ENCODE measurements at regions not wholly inside any gene's neighbourhood (a gene's known extent, or its start where the extent isn't known, plus 50 kb on each side); places are given as distances from the start of the nearest gene placed in this dataset.

DNA sequence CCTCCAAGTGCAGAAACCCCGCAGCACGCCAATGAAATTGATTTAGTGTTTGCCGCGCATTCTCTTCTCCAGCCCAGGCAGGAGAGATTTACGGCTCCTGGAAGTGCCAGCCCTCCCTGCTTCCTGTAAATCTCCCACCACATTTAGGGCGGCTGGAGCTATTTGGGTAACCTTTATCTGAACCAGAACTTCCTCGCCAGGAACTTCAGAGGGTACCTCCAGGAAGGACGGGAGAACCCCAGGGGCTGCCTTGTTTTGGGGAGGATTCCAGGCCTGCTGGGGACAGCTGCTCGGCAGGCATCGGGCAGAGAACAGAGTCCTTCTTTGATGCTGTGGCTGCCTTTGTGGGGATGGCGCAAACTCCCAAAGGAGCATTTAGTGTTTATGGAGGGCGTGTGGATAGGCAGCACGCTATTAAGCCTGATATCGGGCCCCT is 122.0 kb upstream of the MYCN start:
- ATAC-seq: no peak
- TF ChIP-seq, protein P1, sequence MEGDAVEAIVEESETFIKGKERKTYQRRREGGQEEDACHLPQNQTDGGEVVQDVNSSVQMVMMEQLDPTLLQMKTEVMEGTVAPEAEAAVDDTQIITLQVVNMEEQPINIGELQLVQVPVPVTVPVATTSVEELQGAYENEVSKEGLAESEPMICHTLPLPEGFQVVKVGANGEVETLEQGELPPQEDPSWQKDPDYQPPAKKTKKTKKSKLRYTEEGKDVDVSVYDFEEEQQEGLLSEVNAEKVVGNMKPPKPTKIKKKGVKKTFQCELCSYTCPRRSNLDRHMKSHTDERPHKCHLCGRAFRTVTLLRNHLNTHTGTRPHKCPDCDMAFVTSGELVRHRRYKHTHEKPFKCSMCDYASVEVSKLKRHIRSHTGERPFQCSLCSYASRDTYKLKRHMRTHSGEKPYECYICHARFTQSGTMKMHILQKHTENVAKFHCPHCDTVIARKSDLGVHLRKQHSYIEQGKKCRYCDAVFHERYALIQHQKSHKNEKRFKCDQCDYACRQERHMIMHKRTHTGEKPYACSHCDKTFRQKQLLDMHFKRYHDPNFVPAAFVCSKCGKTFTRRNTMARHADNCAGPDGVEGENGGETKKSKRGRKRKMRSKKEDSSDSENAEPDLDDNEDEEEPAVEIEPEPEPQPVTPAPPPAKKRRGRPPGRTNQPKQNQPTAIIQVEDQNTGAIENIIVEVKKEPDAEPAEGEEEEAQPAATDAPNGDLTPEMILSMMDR (IDR thresholded peaks at IDR 0.05): no peak
- ChIA-PET CTCF (no interaction called here), POLR2A (no interaction called here)
- Mint-ChIP-seq H3K27ac (no peak overlapping the region), H3K4me3 (no peak overlapping the region), H3K36me3 (ENCODE audit: low read depth) (no peaks in the 10 kb centered on the region), H3K27me3 (peaks cover 37% of the 10 kb centered on the region), H3K9me3 (no peaks in the 10 kb centered on the region), H3K4me1 (ENCODE audit: low read depth) (no peaks in the 10 kb centered on the region)
- DNase-seq: no peak
- intact Hi-C loops (cut with micrococcal nuclease): no loop called here

DNA sequence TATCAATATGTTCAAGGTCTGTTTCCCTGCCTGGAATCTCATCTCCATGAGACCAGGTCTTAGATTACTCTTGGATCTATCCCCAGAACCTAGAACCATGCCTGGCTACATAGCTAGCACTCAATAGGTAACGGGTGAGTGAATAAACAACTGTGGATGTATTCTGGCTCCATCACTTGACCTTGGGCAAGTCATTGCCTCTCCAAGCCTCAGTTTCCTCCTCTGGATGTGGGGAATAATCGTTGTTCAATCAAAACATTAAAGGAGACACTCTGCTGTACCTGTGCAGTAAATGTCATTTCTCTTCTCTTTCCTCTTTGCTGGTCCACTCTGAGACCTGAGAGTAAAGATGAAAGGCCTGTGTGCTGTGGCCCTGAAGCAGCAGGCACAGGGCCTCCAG is 121.5 kb upstream of the MYCN start:
- TF ChIP-seq, protein P1 (IDR thresholded peaks at IDR 0.05): no peak
- DNase-seq (no peak), ATAC-seq (no peak)
- Mint-ChIP-seq H3K27ac (no peak overlapping the region), H3K4me3 (no peak overlapping the region), H3K36me3 (ENCODE audit: low read depth) (no peaks in the 10 kb centered on the region), H3K4me1 (ENCODE audit: low read depth) (no peaks in the 10 kb centered on the region), H3K9me3 (no peaks in the 10 kb centered on the region), H3K27me3 (peaks cover 37% of the 10 kb centered on the region)
- intact Hi-C loops (cut with micrococcal nuclease): no loop called here
- ChIA-PET POLR2A (no interaction called here), CTCF (no interaction called here)

DNA sequence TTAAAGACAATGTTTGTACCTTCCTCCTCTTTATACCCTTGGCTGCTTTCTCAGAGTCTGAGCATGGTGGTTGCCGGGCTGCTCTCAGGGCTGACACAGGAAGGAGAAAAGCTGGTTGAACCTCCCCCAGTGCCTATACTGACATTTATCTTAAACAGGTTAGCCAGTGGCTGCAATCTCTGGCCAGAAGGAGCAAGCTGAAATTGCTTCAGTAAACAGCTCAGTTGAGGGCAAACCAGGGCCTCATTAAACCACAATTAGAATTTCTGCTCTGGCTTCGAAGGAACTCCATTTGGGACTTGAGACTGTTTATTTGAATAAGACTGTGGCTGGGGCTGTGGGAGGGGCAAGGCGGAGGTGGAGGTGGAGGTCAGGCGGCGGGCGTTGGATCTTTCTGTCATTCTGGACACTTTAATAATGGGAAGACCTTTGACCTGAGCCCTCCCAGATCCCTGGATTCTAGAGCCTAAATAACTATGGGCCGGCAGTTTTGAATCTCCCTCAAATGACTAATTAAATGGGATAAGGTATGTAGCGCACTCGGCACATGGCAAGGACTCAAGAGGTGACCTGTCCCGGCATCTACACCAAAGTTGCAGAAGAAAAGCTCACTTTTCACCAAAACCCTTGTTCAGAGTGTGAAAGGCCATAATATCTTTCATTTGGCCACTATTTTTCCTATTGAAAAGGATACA is 120.6 kb upstream of the MYCN start:
- Mint-ChIP-seq H3K27me3 (peaks cover 37% of the 10 kb centered on the region), H3K36me3 (ENCODE audit: low read depth) (no peaks in the 10 kb centered on the region), H3K4me1 (ENCODE audit: low read depth) (no peaks in the 10 kb centered on the region), H3K9me3 (no peaks in the 10 kb centered on the region), H3K4me3 (no peak overlapping the region), H3K27ac (no peak overlapping the region)
- intact Hi-C loops (cut with micrococcal nuclease): no loop called here
- DNase-seq: no peak
- ATAC-seq: no peak
- POLR2A ChIA-PET: no interaction called here
- TF ChIP-seq, protein P1 (IDR thresholded peaks at IDR 0.05): no peak
- CTCF ChIA-PET: no interaction called here

DNA sequence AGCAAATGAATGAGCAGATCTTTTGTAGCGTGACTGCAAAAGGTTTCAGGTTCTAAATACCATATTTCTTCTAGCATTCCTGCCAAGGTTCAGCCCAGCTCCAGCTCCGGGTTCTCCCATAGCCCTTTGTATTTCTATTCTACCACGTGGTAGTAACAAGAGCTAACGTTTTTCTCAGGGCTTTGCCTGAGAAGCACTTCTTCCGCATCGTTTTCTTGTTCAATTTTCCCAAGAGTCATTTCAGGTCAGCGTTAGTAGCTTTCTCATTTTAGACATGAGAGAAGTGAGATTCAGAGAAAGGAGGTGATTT is 120.1 kb upstream of the MYCN start:
- H3K4me1 Mint-ChIP-seq (ENCODE audit: low read depth): no peaks in the 10 kb centered on the region

DNA sequence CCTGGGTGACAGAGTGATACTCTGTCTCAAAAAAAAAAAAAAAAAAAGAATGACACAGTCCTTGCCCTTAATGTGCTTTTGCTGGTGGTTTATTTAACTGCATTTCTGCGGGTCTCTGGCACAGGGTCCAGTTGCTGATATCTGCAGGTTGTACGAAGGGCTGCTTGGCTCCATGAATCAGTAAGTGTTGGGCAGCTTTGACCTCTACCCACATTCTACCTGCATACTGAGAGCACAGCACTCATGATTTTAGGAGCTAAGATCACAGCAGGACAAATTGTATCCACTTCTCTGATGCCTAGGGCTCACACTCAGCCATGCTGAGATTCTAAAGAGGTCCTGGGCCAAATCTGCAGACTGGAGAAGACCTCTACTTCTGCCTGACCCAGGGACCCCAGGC is 119.4 kb upstream of the MYCN start:
- no peaks in the 10 kb centered on the region for H3K9me3 Mint-ChIP-seq
- ChIA-PET CTCF (no interaction called here), POLR2A (no interaction called here)
- TF ChIP-seq, protein P1 (IDR thresholded peaks at IDR 0.05): no peak
- no peak overlapping the region for H3K27ac Mint-ChIP-seq
- DNase-seq (no peak), ATAC-seq (no peak)
- H3K4me1 Mint-ChIP-seq (ENCODE audit: low read depth): no peaks in the 10 kb centered on the region
- no peaks in the 10 kb centered on the region for H3K36me3 Mint-ChIP-seq (ENCODE audit: low read depth)
- H3K4me3 Mint-ChIP-seq: no peak overlapping the region
- intact Hi-C loops (cut with micrococcal nuclease): no loop called here
- peaks cover 34% of the 10 kb centered on the region for H3K27me3 Mint-ChIP-seq

More for the DNA sequence above, 120.1 kb upstream of the MYCN start:
- Mint-ChIP-seq H3K9me3 (no peaks in the 10 kb centered on the region), H3K36me3 (ENCODE audit: low read depth) (no peaks in the 10 kb centered on the region), H3K27me3 (peaks cover 37% of the 10 kb centered on the region), H3K4me3 (no peak overlapping the region), H3K27ac (no peak overlapping the region)
- intact Hi-C loops (cut with micrococcal nuclease): no loop called here
- ATAC-seq (no peak), DNase-seq (no peak)
- ChIA-PET POLR2A (no interaction called here), CTCF (no interaction called here)
- TF ChIP-seq, protein P1 (IDR thresholded peaks at IDR 0.05): no peak

All from activated CD8-positive, alpha-beta T cell treated with anti-CD3 and anti-CD28 coated beads for 36 hours (primary cell).